ENCODE measurements at regions not wholly inside any gene's neighbourhood (a gene's known extent, or its start where the extent isn't known, plus 50 kb on each side); places are given as distances from the start of the nearest gene placed in this dataset.

DNA sequence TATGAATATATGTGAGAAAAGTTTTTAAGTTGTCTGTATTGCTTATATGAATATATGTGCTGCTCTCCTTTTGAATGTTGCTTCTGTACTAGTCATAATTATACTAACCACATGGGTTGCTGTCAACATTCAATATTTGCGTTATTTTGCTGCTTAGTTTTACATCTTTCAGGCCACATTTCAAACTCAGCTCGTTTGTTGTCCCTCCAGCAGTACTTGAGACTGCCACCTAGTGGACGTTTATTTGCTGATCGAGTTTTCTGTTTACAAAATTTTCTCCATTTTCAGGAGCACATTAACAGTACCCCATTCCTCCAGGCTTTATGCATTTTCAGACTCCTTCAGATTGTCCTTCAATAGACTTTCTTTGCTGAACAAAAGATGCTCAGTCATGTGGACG is 75.8 kb downstream of the NUDT11 start:
- no peak overlapping the region for H3K27ac ChIP-seq
- no peak overlapping the region for H2AFZ ChIP-seq
- intact Hi-C loops (cut with micrococcal nuclease; ENCODE audit: unreplicated experiment), result no loop called here
- H3K4me2 ChIP-seq, result no peak overlapping the region
- H3K9me2 ChIP-seq (ENCODE audit: insufficient read depth), result no peaks in the 10 kb centered on the region
- H3K9me3 ChIP-seq (ENCODE audit: insufficient read depth, low read depth), result no peaks in the 10 kb centered on the region
- H3K27me3 ChIP-seq (ENCODE audit: insufficient read depth, low read depth), result no peaks in the 10 kb centered on the region
- H3K4me3 ChIP-seq, result no peak overlapping the region
- H3K79me2 ChIP-seq (ENCODE audit: low read depth), result no peaks in the 10 kb centered on the region
- no peaks in the 10 kb centered on the region for H3K36me3 ChIP-seq (ENCODE audit: low read depth)
- H4K20me1 ChIP-seq (ENCODE audit: insufficient read depth), result no peaks in the 10 kb centered on the region
- H3K4me1 ChIP-seq (replicated peaks; ENCODE audit: insufficient read depth), result no peaks in the 10 kb centered on the region
- POLR2A ChIA-PET (ENCODE audit: unreplicated experiment), result no interaction called here
- TF ChIP-seq CTCF (conservative IDR thresholded peaks at IDR 0.05) (peak; percentile 56; the same call in 1 of the 2 replicates), EZH2 (IDR thresholded peaks at IDR 0.05; ENCODE audit: low read depth) (no peak)
- no TSS peak for BruUV-seq (replicated peaks)
- DNase-seq, result no peak
- H3F3A ChIP-seq (ENCODE audit: insufficient read depth, low read depth), result no peaks in the 10 kb centered on the region
- CTCF ChIA-PET, result no interaction called here

- H3K79me2 ChIP-seq (ENCODE audit: low read depth), result no peaks in the 10 kb centered on the region
- no peaks in the 10 kb centered on the region for H3F3A ChIP-seq (ENCODE audit: insufficient read depth, low read depth)
- H3K36me3 ChIP-seq (ENCODE audit: low read depth), result no peaks in the 10 kb centered on the region
- H3K4me2 ChIP-seq, result no peak overlapping the region
- BruUV-seq (replicated peaks), result no TSS peak
- H3K4me3 ChIP-seq, result no peak overlapping the region
- no peaks in the 10 kb centered on the region for H3K27me3 ChIP-seq (ENCODE audit: insufficient read depth, low read depth)
- CTCF ChIA-PET, result no interaction called here
- H3K9me3 ChIP-seq (ENCODE audit: insufficient read depth, low read depth), result no peaks in the 10 kb centered on the region
- POLR2A ChIA-PET (ENCODE audit: unreplicated experiment), result no interaction called here
- H4K20me1 ChIP-seq (ENCODE audit: insufficient read depth), result no peaks in the 10 kb centered on the region
- TF ChIP-seq CTCF (conservative IDR thresholded peaks at IDR 0.05) (no peak), EZH2 (IDR thresholded peaks at IDR 0.05; ENCODE audit: low read depth) (no peak)
- no peaks in the 10 kb centered on the region for H3K9me2 ChIP-seq (ENCODE audit: insufficient read depth)
- DNase-seq, result no peak
- no peaks in the 10 kb centered on the region for H3K4me1 ChIP-seq (replicated peaks; ENCODE audit: insufficient read depth)
- no peak overlapping the region for H2AFZ ChIP-seq
- no peak overlapping the region for H3K27ac ChIP-seq
- intact Hi-C loops (cut with micrococcal nuclease; ENCODE audit: unreplicated experiment), result no loop called here
Measured at GRCh38 chrX:51408462-51408861, 75.8 kb downstream of the NUDT10 start.

GRCh38 chrX:51407520-51408409 is 75.1 kb downstream of the NUDT10 start:
- intact Hi-C loops (cut with micrococcal nuclease; ENCODE audit: unreplicated experiment), result no loop called here
- no peak for DNase-seq
- H2AFZ ChIP-seq, result no peak overlapping the region
- H3K27ac ChIP-seq, result no peak overlapping the region
- BruUV-seq (replicated peaks), result no TSS peak
- H3K9me3 ChIP-seq (ENCODE audit: insufficient read depth, low read depth), result no peaks in the 10 kb centered on the region
- TF ChIP-seq EZH2 (IDR thresholded peaks at IDR 0.05; ENCODE audit: low read depth), result no peak
- TF ChIP-seq CTCF (conservative IDR thresholded peaks at IDR 0.05), result no peak
- H3K79me2 ChIP-seq (ENCODE audit: low read depth), result no peaks in the 10 kb centered on the region
- no peak overlapping the region for H3K4me3 ChIP-seq
- no peaks in the 10 kb centered on the region for H3F3A ChIP-seq (ENCODE audit: insufficient read depth, low read depth)
- H3K9me2 ChIP-seq (ENCODE audit: insufficient read depth), result no peaks in the 10 kb centered on the region
- no peaks in the 10 kb centered on the region for H4K20me1 ChIP-seq (ENCODE audit: insufficient read depth)
- CTCF ChIA-PET, result no interaction called here
- no peak overlapping the region for H3K4me2 ChIP-seq
- H3K36me3 ChIP-seq (ENCODE audit: low read depth), result no peaks in the 10 kb centered on the region
- H3K4me1 ChIP-seq (replicated peaks; ENCODE audit: insufficient read depth), result no peaks in the 10 kb centered on the region
- no peaks in the 10 kb centered on the region for H3K27me3 ChIP-seq (ENCODE audit: insufficient read depth, low read depth)
- POLR2A ChIA-PET (ENCODE audit: unreplicated experiment), result no interaction called here
